ENCODE measurements at regions not wholly inside any gene's neighbourhood (a gene's known extent, or its start where the extent isn't known, plus 50 kb on each side); places are given as distances from the start of the nearest gene placed in this dataset.
A peak's percentile ranks its signal among the peaks of the same experiment; 100 is the strongest.

DNA sequence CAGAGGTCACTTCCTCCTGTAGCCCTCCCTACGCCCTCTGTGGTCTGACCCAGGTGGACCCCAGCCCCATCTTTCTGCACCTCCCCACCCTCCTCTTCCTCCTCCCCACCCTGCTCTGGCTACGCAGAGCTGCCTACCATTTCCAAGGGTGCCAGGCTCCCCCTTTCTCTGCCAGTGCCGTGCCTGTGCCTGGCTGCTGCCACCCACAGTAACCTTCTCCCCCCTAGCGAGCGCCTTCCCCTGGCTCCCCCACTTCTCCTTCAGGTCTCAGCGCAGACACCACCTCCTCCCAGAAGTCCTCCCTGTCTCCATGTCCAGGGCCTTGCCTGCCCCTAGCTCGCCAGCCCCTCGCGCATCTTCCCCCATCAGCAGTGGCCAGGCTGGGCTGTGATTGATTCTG is 471.5 kb downstream of the PTPRU start:
- DNase-seq = no peak

- DNase-seq = peak; percentile 94
Measured at GRCh38 chr1:29706936-29707335, 470.6 kb downstream of the PTPRU start.

DNA sequence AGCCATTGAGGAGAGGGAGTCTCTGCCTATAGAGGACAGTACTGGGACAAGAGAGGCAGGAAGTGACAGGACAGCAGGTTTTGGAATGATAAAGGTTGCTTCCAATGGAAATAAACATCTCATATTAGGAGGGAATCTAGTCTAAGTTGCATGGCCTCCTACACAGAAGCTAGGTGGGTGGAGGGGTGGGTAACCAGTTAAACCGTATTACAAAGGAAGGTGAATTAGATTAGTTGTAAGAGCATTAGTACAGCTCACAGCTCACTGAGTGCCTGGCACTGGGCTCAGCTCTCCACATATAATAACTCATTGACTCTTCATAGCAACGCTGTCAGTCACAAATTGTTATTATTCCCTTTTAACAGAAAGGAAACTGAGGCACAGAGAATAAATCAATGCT is 468.1 kb downstream of the PTPRU start:
- no peak for DNase-seq

DNA sequence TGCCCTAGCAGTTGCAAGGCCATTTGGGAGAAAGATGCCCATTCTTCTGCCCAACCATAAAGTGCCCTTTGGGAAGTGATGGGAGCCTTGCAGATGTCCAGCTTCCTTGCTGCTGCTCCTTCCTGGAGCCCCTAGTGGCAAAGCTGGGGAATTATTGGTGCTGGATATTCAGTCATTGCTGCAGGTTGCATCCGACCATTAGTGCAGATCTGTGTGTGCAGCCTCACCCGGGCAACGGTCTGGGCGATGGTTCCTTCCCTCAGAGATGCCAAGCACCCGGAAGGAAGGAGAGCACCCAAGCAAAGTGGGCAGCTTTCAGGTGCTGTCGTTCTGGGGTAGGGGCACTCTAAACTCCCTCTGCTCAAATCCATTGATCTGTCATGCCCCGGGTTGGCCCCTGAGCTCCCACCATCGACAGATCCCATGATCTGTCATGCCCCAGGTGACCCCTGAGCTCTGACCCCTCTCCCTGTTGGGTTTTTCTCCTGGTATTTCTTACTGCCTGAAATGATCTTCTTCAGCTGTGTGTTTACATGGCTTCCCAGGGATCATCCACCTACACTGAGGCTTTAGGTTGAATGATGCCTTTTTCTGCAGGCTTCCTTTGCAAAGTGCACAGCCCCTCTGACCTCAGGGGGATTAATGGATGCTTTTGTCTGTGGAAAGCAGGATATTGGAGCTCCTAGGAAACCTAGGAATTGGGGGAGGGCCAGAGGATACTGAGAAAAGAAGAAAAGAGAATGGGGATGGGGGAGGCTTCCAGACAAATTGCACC is 467.5 kb downstream of the PTPRU start:
- DNase-seq = peak; percentile 44

- DNase-seq = no peak
Measured at GRCh38 chr1:29700491-29700890, 464.2 kb downstream of the PTPRU start.

GRCh38 chr1:29698626-29699025 is 462.3 kb downstream of the PTPRU start:
- DNase-seq = no peak

GRCh38 chr1:29698033-29698432 is 461.7 kb downstream of the PTPRU start:
- DNase-seq = no peak

- DNase-seq = no peak
Measured at GRCh38 chr1:29697391-29697780, 461.1 kb downstream of the PTPRU start.

DNA sequence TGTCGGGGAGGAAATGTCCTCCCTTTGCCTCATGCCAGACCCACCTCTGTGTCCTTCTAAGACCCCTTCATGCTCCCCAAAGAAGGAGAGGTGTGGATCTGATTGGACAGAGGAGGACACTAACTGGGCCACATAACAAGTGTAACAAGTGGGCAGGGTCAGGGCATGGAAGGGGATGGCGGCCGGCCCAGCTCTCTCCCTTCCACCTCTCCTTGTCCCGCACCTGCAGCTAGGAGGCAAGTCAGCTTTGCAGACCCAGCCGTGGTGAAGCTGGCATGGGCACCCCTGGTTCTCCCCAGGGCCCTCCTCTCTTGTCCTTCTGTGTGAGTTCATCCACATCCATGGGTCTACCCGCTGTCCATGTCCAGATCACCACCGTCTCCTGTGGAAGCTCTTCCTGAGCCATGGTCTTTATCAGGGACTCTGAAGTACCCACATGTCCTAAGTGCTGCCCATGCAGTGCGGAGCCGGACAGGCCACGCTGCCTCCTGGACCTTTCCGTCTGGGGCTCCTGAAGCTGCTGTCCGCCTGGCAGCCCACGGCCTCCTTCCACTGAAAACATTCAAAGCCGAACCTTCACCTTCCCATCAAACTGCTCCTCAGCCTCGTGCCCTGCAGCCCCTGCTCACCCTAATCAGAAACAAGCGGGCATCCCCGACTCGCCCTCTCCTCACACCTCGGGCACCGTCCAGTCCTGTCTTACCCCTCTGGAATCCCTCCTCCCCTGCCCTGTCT is 460.5 kb downstream of the PTPRU start:
- no peak for DNase-seq

GRCh38 chr1:29695803-29696202 is 459.5 kb downstream of the PTPRU start:
- no peak for DNase-seq

DNA sequence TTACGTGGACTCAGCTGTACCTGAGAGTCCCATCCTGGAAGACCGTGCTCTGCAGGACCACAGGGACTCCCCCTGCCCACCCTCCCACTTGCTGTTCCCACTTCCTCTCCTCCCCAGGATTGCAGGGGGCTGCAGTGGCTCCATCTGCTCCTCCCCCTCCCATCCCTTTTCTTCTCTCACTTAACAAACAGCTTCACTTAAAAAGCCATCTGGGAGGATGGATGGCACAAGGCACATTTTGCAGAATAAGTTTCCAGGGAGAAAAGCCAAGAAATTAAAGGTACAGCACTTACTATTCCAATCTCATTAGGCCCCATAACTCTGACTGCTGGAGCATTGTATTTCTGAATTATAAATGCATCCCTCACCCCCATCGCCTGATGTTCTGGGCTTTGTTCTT is 458.7 kb downstream of the PTPRU start:
- DNase-seq = no peak

DNA sequence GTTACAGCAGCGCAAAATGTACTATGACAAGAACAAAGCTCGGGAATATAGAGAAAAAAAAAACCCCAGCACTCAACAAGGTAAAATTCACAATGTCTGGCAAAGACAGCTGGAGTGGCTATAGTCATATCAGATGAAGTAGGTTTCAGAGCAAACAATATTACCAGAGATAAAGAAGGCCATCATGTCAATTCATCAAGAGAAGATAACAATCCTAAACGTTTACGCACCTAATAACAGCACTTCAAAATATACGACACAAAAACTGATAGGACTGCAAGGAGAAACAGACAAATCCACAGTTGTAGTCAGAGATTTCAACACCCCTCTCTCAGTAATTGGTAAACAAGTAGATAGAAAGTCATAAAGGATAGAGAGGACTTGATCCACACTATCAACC is 455.2 kb downstream of the PTPRU start:
- DNase-seq = no peak

- DNase-seq = no peak
Measured at GRCh38 chr1:29690156-29690555, 453.8 kb downstream of the PTPRU start.

DNA sequence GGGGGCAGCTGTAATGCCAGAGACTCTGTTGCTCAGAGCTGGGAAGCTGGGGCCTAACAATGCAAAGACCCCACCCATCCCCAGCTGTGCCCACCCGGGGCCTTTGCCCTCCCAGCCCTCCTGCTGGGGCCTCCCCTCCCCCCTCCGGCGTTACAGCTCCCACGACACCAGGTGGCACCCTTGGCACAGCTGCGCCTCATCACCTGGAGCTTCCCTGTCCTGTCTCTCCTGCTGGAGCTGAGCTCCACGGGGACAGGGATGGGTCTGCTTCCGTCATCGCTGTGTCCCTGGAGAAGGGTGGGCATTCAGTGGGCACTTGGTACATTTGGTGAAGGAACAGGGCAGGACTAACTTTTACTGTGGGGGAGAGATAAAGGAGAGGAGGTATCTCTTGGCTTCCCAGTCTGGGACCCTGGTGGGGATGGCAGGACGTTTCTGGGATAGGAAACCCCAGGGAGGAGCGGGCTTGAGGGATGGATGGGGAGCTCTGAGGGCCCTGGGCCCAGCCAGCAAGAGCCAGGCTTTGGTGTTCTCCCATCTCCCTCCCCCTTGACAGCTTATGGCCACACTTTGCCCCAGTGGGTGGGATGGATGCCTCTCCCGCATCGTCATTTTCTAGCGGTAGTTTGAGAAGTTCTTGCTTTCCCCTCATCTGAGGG is 453.2 kb downstream of the PTPRU start:
- no peak for DNase-seq

DNA sequence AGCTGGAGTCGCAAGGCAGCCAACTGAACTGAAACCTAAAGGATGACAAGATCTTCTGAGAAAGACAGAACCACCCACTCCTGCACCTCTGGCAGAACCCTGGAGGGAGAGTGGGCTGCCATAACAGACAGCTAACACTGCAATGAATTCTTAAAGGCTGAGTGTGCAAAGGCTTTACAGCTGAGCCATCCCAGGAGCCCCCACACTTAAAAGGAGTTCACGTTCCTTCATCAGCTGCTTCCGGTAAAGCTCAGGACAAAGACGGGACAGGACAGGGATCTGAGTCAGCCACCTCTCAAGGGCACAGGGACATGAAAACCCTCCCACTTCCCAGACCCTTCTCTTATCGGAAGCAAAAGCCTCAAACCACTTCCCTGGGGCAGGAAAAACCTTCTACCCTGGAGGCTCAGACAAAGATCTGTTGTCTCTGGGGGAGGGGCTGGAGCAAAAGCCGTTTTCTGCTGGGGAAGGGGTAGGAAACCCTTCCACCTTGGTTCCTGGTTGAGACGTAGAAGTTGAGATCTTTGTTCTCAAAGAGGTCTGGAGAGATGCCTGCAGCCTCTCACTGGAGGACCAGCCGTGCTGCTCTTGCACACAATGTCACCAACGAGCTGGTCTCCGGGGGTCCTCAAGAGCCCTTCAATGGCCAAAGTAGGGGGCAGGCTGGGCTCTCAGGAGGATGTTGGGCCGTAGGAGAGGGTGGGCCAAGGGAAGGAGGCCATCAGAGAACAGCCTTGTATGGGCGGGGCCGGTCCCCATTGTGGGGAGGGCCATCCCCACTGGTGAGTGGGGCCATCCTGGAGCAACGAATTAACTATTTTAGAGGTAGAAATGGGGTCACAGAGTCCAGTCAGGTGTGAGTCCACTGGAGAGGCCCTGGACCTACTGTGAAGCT is 452.4 kb downstream of the PTPRU start:
- DNase-seq = no peak

GRCh38 chr1:29687601-29688244 is 451.4 kb downstream of the PTPRU start:
- no peak for DNase-seq

DNA sequence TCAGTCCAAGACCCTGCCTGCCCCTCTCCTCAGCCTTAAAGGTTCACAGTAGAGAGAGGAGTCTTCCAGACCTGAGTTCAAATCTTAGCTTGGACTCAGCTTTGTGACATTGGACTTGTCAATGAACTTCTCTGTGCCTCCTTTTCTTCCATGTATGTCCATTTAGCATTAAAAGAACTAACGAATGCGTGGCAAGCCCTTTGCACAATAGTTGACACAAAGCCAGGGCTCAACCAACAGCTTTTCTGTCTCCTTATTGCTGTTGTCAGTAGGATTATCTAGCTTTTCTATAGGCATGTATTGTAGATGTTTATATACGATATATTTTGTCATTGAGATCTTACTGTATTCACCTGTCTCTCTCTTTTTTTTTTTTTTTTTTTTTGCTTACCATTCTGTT is 450.8 kb downstream of the PTPRU start:
- no peak for DNase-seq

GRCh38 chr1:29686012-29686930 is 449.9 kb downstream of the PTPRU start:
- DNase-seq = no peak

GRCh38 chr1:29685387-29685786 is 449.1 kb downstream of the PTPRU start:
- DNase-seq = no peak

- DNase-seq = no peak
Measured at GRCh38 chr1:29684141-29684540, 447.8 kb downstream of the PTPRU start.

GRCh38 chr1:29683472-29683871 is 447.1 kb downstream of the PTPRU start:
- DNase-seq = no peak
